ENCODE measurements at regions not wholly inside any gene's neighbourhood (a gene's known extent, or its start where the extent isn't known, plus 50 kb on each side); places are given as distances from the start of the nearest gene placed in this dataset.
A peak's percentile ranks its signal among the peaks of the same experiment; 100 is the strongest.

DNA sequence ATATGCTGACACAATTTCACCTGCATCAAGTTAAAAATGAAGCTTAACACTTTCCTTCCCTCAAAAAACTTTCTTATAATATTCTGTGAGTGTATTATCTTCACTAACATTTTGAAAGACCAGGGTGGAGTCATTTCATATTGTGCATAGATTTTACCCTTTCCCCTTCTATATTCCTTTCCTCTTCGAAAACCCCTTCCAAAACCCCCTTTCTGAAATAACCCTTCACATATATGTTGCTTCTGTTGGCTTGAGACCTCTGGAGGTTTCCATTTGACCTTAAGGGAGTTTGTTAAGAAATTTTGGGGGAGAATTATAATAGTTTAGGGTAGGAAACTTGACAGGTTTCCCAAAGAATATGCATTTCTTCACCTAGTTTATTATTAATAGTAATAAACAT is 489.6 kb upstream of the MIR17HG start:
- Histone ChIP-seq H3K9me3 (no peaks in the 10 kb centered on the region), H3K36me3 (no peaks in the 10 kb centered on the region), H3K4me1 (no peaks in the 10 kb centered on the region), H3K27ac (no peak overlapping the region), H3K27me3 (no peaks in the 10 kb centered on the region), H3K4me3 (no peak overlapping the region)
- intact Hi-C loops (cut with DNase I; ENCODE audit: low total_unique reads): no loop called here
- TF ChIP-seq, protein P1, sequence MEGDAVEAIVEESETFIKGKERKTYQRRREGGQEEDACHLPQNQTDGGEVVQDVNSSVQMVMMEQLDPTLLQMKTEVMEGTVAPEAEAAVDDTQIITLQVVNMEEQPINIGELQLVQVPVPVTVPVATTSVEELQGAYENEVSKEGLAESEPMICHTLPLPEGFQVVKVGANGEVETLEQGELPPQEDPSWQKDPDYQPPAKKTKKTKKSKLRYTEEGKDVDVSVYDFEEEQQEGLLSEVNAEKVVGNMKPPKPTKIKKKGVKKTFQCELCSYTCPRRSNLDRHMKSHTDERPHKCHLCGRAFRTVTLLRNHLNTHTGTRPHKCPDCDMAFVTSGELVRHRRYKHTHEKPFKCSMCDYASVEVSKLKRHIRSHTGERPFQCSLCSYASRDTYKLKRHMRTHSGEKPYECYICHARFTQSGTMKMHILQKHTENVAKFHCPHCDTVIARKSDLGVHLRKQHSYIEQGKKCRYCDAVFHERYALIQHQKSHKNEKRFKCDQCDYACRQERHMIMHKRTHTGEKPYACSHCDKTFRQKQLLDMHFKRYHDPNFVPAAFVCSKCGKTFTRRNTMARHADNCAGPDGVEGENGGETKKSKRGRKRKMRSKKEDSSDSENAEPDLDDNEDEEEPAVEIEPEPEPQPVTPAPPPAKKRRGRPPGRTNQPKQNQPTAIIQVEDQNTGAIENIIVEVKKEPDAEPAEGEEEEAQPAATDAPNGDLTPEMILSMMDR (IDR thresholded peaks at IDR 0.05): no peak
- no peak for TF ChIP-seq POLR2AphosphoS5 (IDR thresholded peaks at IDR 0.05)
- no peak for TF ChIP-seq POLR2A (IDR thresholded peaks at IDR 0.05)
- no peak for DNase-seq (ENCODE audit: low spot score in 2 of 2)

DNA sequence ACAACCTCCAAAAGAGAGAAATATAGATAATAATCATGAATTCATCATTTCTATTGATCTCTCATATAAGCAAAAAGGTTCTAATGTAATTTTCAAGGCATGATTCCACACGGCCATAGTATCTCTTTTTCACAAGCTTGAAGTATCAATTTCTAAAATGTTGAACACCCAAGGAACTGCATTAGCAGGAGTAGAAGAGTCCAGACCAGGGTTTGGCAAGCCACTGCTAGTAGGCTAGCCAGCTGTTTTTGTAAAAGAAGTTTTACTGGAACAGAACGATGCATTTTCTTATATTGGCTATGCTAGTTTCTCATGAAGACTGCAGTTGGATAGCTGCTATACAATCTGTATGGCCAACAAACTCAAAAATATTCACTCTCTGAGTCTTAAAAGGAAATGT is 481.5 kb upstream of the MIR17HG start:
- TF ChIP-seq, protein P1 (IDR thresholded peaks at IDR 0.05): no peak
- no peak for TF ChIP-seq POLR2A (IDR thresholded peaks at IDR 0.05)
- TF ChIP-seq POLR2AphosphoS5 (IDR thresholded peaks at IDR 0.05): no peak
- no peaks in the 10 kb centered on the region for H3K9me3 ChIP-seq
- intact Hi-C loops (cut with DNase I; ENCODE audit: low total_unique reads): no loop called here
- no peaks in the 10 kb centered on the region for H3K27me3 ChIP-seq
- H3K36me3 ChIP-seq: no peaks in the 10 kb centered on the region
- no peak overlapping the region for H3K4me3 ChIP-seq
- no peak for DNase-seq (ENCODE audit: low spot score in 2 of 2)
- H3K4me1 ChIP-seq: no peaks in the 10 kb centered on the region
- no peak overlapping the region for H3K27ac ChIP-seq

DNA sequence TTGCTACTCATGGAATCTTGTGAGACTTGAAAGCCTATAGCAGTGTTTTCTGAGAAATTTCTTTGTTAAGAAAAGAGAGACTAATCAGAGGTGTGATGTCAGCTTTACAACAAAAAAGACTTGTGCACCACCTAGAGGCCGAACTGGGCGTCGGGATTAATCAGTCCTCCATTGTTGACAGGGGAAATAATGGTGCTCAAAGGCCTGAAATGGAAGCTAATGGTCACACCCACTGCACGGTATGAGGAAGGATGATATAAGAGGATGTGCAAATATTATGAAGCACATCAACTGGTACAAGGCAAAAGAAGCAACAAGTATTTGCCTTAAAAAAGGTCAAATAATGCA is 480.2 kb upstream of the MIR17HG start:
- no peak overlapping the region for H3K27ac ChIP-seq
- peak; percentile 21 to 52 for DNase-seq (ENCODE audit: low spot score in 2 of 2)
- no peaks in the 10 kb centered on the region for H3K27me3 ChIP-seq
- H3K36me3 ChIP-seq: no peaks in the 10 kb centered on the region
- H3K9me3 ChIP-seq: no peaks in the 10 kb centered on the region
- intact Hi-C loops (cut with DNase I; ENCODE audit: low total_unique reads): no loop called here
- H3K4me1 ChIP-seq: no peaks in the 10 kb centered on the region
- no peak overlapping the region for H3K4me3 ChIP-seq
- TF ChIP-seq, protein P1 (IDR thresholded peaks at IDR 0.05): peak in 2 of 3 donors; percentile 36 to 47
- no peak for TF ChIP-seq POLR2A (IDR thresholded peaks at IDR 0.05)

DNA sequence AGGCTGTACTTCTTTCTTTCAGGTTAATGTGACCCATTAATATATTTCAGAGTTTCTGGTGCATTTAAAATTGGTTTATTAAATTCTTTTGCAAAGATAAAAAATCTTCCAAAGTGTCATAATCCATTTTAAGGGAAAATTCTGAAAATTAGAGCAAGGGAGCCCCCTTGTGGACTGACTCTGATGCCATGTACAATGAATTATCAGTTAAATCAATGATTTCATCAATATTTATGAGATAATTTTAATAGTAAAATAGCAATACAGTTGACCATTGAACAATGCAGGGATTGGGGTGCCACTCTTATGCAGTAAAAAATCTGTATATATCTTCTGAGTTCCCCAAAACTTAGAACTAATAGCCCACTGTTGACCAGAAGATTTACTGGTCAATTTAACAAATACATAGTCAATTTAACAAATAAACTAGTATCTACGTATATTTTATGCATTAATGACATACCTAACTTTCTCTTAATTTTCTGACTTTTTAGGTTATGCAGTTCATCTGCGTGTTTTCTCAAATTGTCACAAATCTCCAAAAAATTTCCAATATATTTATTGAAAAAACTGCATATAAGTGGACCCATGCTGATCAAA is 479.1 kb upstream of the MIR17HG start:
- intact Hi-C loops (cut with DNase I; ENCODE audit: low total_unique reads): no loop called here
- H3K4me1 ChIP-seq: no peaks in the 10 kb centered on the region

DNA sequence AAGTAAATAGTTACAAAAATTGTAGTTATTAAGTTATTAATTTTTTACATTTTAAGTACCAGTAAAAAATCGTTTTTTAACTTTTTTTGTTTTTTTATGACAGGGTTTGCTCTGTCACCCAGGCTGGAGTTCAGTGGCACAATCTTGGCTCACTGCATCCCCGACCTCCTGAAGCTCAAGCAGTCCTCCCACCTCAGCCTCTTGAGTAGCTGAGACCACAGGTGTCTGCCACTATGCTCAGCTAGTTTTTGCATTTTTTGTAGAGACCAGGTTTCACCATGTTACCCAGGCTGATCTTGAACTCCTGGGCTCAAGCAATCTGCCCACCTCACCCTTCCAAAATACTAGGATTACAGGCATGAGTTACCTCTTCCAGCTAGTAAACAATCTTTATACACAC is 477.9 kb upstream of the MIR17HG start:
- Histone ChIP-seq H3K27ac (no peak overlapping the region), H3K4me3 (no peak overlapping the region), H3K9me3 (no peaks in the 10 kb centered on the region), H3K4me1 (no peaks in the 10 kb centered on the region), H3K36me3 (no peaks in the 10 kb centered on the region), H3K27me3 (no peaks in the 10 kb centered on the region)
- no peak for TF ChIP-seq POLR2A (IDR thresholded peaks at IDR 0.05)
- intact Hi-C loops (cut with DNase I; ENCODE audit: low total_unique reads): no loop called here
- no peak for DNase-seq (ENCODE audit: low spot score in 2 of 2)

More for the DNA sequence above, 479.1 kb upstream of the MIR17HG start:
- Histone ChIP-seq H3K36me3 (no peaks in the 10 kb centered on the region), H3K27me3 (no peaks in the 10 kb centered on the region), H3K9me3 (no peaks in the 10 kb centered on the region), H3K4me3 (no peak overlapping the region), H3K27ac (no peak overlapping the region)
- DNase-seq (ENCODE audit: low spot score in 2 of 2): no peak
- TF ChIP-seq, protein P1 (IDR thresholded peaks at IDR 0.05): peak in 2 of 3 donors; percentile 32 to 45
- no peak for TF ChIP-seq POLR2A (IDR thresholded peaks at IDR 0.05)

DNA sequence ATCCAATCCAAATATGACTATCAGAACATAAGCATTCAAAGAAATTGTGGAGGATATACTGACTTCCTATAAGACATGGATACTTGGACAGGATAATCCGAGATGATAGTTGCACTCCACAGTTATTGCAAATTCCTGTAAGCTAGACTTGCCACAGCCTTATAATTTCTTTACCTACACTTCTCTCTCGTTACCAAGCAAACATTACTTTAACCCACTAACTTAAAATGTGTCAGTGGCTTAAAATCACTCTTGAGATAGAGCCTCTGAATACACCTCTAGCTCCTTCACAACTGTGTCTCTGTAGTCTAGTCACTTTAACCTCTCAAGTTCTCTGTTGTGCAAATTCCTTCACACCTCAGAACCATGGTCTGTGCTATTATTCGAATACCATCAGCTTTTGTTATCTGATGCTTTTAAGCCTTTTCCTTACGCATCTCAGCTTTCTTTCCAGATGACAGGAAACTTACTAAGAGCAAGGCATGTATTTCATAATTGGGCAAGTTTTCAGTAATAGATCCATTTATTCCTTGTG is 474.9 kb upstream of the MIR17HG start:
- Histone ChIP-seq H3K4me1 (no peaks in the 10 kb centered on the region), H3K4me3 (no peak overlapping the region), H3K27ac (no peak overlapping the region), H3K36me3 (no peaks in the 10 kb centered on the region), H3K9me3 (no peaks in the 10 kb centered on the region), H3K27me3 (no peaks in the 10 kb centered on the region)
- DNase-seq (ENCODE audit: low spot score in 2 of 2): no peak
- intact Hi-C loops (cut with DNase I; ENCODE audit: low total_unique reads): no loop called here
- TF ChIP-seq POLR2AphosphoS5 (IDR thresholded peaks at IDR 0.05): no peak
- TF ChIP-seq, protein P1 (IDR thresholded peaks at IDR 0.05): no peak
- TF ChIP-seq POLR2A (IDR thresholded peaks at IDR 0.05): no peak
